ENCODE measurements at regions not wholly inside any gene's neighbourhood (a gene's known extent, or its start where the extent isn't known, plus 50 kb on each side); places are given as distances from the start of the nearest gene placed in this dataset.
"Not testable (repeated sequence)": the region's sequence is repeated elsewhere in the genome, so short reads cannot be mapped to it uniquely, and the experiment has no call there.

GRCh38 chrX:122115604-122116003 lies 1068.2 kb downstream of the GLUD2 start:
- H3K27ac ChIP-seq = no peak overlapping the region
- DNase-seq (ENCODE audit: low read depth, low spot score) = no peak

GRCh38 chrX:122119361-122119760 lies 1064.7 kb upstream of the GRIA3 start:
- no peak for DNase-seq (ENCODE audit: low read depth, low spot score)
- no peak overlapping the region for H3K27ac ChIP-seq

GRCh38 chrX:122122274-122122673 lies 1061.8 kb upstream of the GRIA3 start:
- DNase-seq (ENCODE audit: low read depth, low spot score) = no peak

GRCh38 chrX:122133478-122133877 lies 1050.6 kb upstream of the GRIA3 start:
- no peak overlapping the region for H3K27ac ChIP-seq
- DNase-seq (ENCODE audit: low read depth, low spot score) = no peak

More at GRCh38 chrX:122122274-122122673, 1061.8 kb upstream of the GRIA3 start:
- H3K27ac ChIP-seq = no peak overlapping the region

- DNase-seq (ENCODE audit: low read depth, low spot score) = no peak
- no peak overlapping the region for H3K27ac ChIP-seq
These were observed 1049.8 kb upstream of the GRIA3 start for GRCh38 chrX:122134291-122134690.

GRCh38 chrX:122135070-122135469 lies 1049.0 kb upstream of the GRIA3 start:
- DNase-seq (ENCODE audit: low read depth, low spot score) = no peak
- no peak overlapping the region for H3K27ac ChIP-seq

- not testable (repeated sequence) for H3K27ac ChIP-seq; DNase-seq (ENCODE audit: low read depth, low spot score)
These were observed 1043.9 kb upstream of the GRIA3 start for GRCh38 chrX:122140219-122140618.

- no peak overlapping the region for H3K27ac ChIP-seq
- DNase-seq (ENCODE audit: low read depth, low spot score) = no peak
These were observed 1030.1 kb upstream of the GRIA3 start for GRCh38 chrX:122154019-122154418.

GRCh38 chrX:122168241-122168640 lies 1015.8 kb upstream of the GRIA3 start:
- H3K27ac ChIP-seq = no peak overlapping the region
- DNase-seq (ENCODE audit: low read depth, low spot score) = no peak

- DNase-seq (ENCODE audit: low read depth, low spot score) = no peak
- H3K27ac ChIP-seq = no peak overlapping the region
These were observed 999.3 kb upstream of the GRIA3 start for GRCh38 chrX:122184791-122185190.

- no peak overlapping the region for H3K27ac ChIP-seq
- DNase-seq (ENCODE audit: low read depth, low spot score) = no peak
These were observed 996.9 kb upstream of the GRIA3 start for GRCh38 chrX:122187069-122187713.

GRCh38 chrX:122188751-122189150 lies 995.3 kb upstream of the GRIA3 start:
- no peak for DNase-seq (ENCODE audit: low read depth, low spot score)
- H3K27ac ChIP-seq = no peak overlapping the region

- no peak overlapping the region for H3K27ac ChIP-seq
- no peak for DNase-seq (ENCODE audit: low read depth, low spot score)
These were observed 987.7 kb upstream of the GRIA3 start for GRCh38 chrX:122196343-122196742.

- H3K27ac ChIP-seq = no peak overlapping the region
These were observed 980.7 kb upstream of the GRIA3 start for GRCh38 chrX:122203399-122203798.

GRCh38 chrX:122218666-122219065 lies 965.4 kb upstream of the GRIA3 start:
- peak overlapping the region; percentile 59 for H3K27ac ChIP-seq
- peak; percentile 14 for DNase-seq (ENCODE audit: low read depth, low spot score)

More at GRCh38 chrX:122203399-122203798, 980.7 kb upstream of the GRIA3 start:
- no peak for DNase-seq (ENCODE audit: low read depth, low spot score)

GRCh38 chrX:122219226-122219625 lies 964.9 kb upstream of the GRIA3 start:
- DNase-seq (ENCODE audit: low read depth, low spot score) = no peak
- peak overlapping the region; percentile 59 for H3K27ac ChIP-seq

- peak; percentile 12 for DNase-seq (ENCODE audit: low read depth, low spot score)
- peak overlapping the region; percentile 59 for H3K27ac ChIP-seq
These were observed 964.3 kb upstream of the GRIA3 start for GRCh38 chrX:122219735-122220134.

- no peak for DNase-seq (ENCODE audit: low read depth, low spot score)
- peak overlapping the region; percentile 59 for H3K27ac ChIP-seq
These were observed 963.3 kb upstream of the GRIA3 start for GRCh38 chrX:122220644-122221373.

GRCh38 chrX:122221810-122222209 lies 962.3 kb upstream of the GRIA3 start:
- DNase-seq (ENCODE audit: low read depth, low spot score); H3K27ac ChIP-seq: not testable (repeated sequence)

- H3K27ac ChIP-seq = not testable (repeated sequence)
These were observed 959.9 kb upstream of the GRIA3 start for GRCh38 chrX:122224137-122224536.

GRCh38 chrX:122238801-122239200 lies 945.3 kb upstream of the GRIA3 start:
- H3K27ac ChIP-seq = peak overlapping the region; percentile 67
- peak; percentile 24 for DNase-seq (ENCODE audit: low read depth, low spot score)

More at GRCh38 chrX:122224137-122224536, 959.9 kb upstream of the GRIA3 start:
- not testable (repeated sequence) for DNase-seq (ENCODE audit: low read depth, low spot score)

- H3K27ac ChIP-seq = no peak overlapping the region
- DNase-seq (ENCODE audit: low read depth, low spot score) = no peak
These were observed 942.1 kb upstream of the GRIA3 start for GRCh38 chrX:122241959-122242358.
